GM23338 (cell line): ENCODE measurements at regions not wholly inside any gene's neighbourhood (a gene's known extent, or its start where the extent isn't known, plus 50 kb on each side); places are given as distances from the start of the nearest gene placed in this dataset.

Source experiments
- ATAC-seq: fragments of 200-7000 bp; cut with Tn5 transposase; 3 replicates; pipeline ENCODE4 v1.9.1; 2020
- DNase-seq: peaks from one replicate; pipeline ENCODE4 v3.0.0-alpha.2; 2015; ENCODE audit warnings: low spot score
- H2AFZ ChIP-seq: fragments of 200-600 bp; sonication (generic); 2 replicates; pipeline ENCODE4 v1.8.0; 2016; ENCODE audit warnings: antibody characterized with exemption, mild to moderate bottlenecking, moderate library complexity
- H3F3A ChIP-seq: fragments of 200-600 bp; sonication (generic); replicated peaks from 2 replicates; pipeline ENCODE4 v1.8.0; 2017; ENCODE audit warnings: antibody characterized with exemption, mixed run types, low read depth
- H3K27ac ChIP-seq: fragments of 200-600 bp; sonication (generic); 2 replicates; pipeline ENCODE4 v1.6.1; 2016; ENCODE audit warnings: low read depth
- H3K27me3 ChIP-seq: fragments of 200-600 bp; sonication (generic); 2 replicates; pipeline ENCODE4 v1.8.0; 2016; ENCODE audit warnings: mild to moderate bottlenecking, mixed run types, moderate library complexity; ENCODE audit not compliant: insufficient read depth
- H3K36me3 ChIP-seq: fragments of 200-600 bp; sonication (generic); 2 replicates; pipeline ENCODE4 v1.8.0; 2016; ENCODE audit warnings: mild to moderate bottlenecking; ENCODE audit not compliant: insufficient read depth
- H3K4me1 ChIP-seq: fragments of 200-600 bp; sonication (generic); 2 replicates; pipeline ENCODE4 v1.8.0; 2016; ENCODE audit warnings: mild to moderate bottlenecking, moderate library complexity; ENCODE audit not compliant: insufficient read depth
- H3K4me2 ChIP-seq: fragments of 200-600 bp; sonication (generic); 2 replicates; pipeline ENCODE4 v1.7.1; 2017; ENCODE audit warnings: mixed run types
- H3K4me3 ChIP-seq: fragments of 200-600 bp; sonication (generic); 2 replicates; pipeline ENCODE4 v1.6.1; 2016; ENCODE audit warnings: mixed run types
- H3K79me2 ChIP-seq: fragments of 200-600 bp; sonication (generic); replicated peaks from 2 replicates; pipeline ENCODE4 v1.8.0; 2017; ENCODE audit warnings: mild to moderate bottlenecking; ENCODE audit not compliant: insufficient read depth
- H3K9me2 ChIP-seq: fragments of 200-600 bp; sonication (generic); 2 replicates; pipeline ENCODE4 v1.8.0; 2017; ENCODE audit not compliant: insufficient read depth
- H4K20me1 ChIP-seq: fragments of 200-600 bp; sonication (generic); replicated peaks from 2 replicates; pipeline ENCODE4 v1.8.0; 2017; ENCODE audit warnings: mild to moderate bottlenecking; ENCODE audit not compliant: insufficient read depth
- H3K27ac Mint-ChIP-seq: 2 replicates; pipeline ENCODE4 v1.8.0; 2020; ENCODE audit warnings: inconsistent platforms, mild to moderate bottlenecking, moderate library complexity, mixed read lengths
- H3K27me3 Mint-ChIP-seq: 3 replicates; pipeline ENCODE4 v1.8.0; 2022; ENCODE audit warnings: low read depth, mild to moderate bottlenecking, moderate library complexity, mixed read lengths, inconsistent platforms; ENCODE audit not compliant: insufficient read depth, poor library complexity
- H3K36me3 Mint-ChIP-seq: 3 replicates; pipeline ENCODE4 v1.8.0; 2021; ENCODE audit warnings: low read depth, mild to moderate bottlenecking, inconsistent platforms, moderate library complexity, mixed read lengths
- H3K4me1 Mint-ChIP-seq: 3 replicates; pipeline ENCODE4 v1.8.0; 2020; ENCODE audit warnings: mild to moderate bottlenecking, inconsistent platforms, mixed read lengths
- H3K4me3 Mint-ChIP-seq: 3 replicates; pipeline ENCODE4 v1.8.0; 2021; ENCODE audit warnings: moderate library complexity, mild to moderate bottlenecking, inconsistent platforms, mixed read lengths
- H3K9me3 Mint-ChIP-seq: 3 replicates; pipeline ENCODE4 v1.8.0; 2020; ENCODE audit warnings: moderate library complexity, mild to moderate bottlenecking, inconsistent platforms, mixed read lengths
- EZH2phosphoT487 ChIP-seq: fragments of 200-600 bp; sonication (generic); IDR thresholded peaks from one replicate; pipeline ENCODE4 v1.8.1; 2018; ENCODE audit warnings: antibody characterized with exemption; ENCODE audit not compliant: unreplicated experiment
- JUNB ChIP-seq: IDR thresholded peaks from one replicate; pipeline ENCODE4 v1.6.1; 2016; ENCODE audit warnings: antibody characterized with exemption; ENCODE audit not compliant: unreplicated experiment
- NANOG ChIP-seq: IDR thresholded peaks from 2 replicates; pipeline ENCODE4 v1.6.1; 2016; ENCODE audit warnings: antibody characterized with exemption, borderline replicate concordance
- POLR2AphosphoS5 ChIP-seq: IDR thresholded peaks from 2 replicates; pipeline ENCODE4 v1.6.1; 2016; ENCODE audit warnings: antibody characterized with exemption, low read depth
- ZNF114 ChIP-seq: fragments of 250-450 bp; sonication (Bioruptor Pico); IDR thresholded peaks from 2 replicates; pipeline ENCODE4 v1.5.0; 2020; ENCODE audit warnings: mild to moderate bottlenecking, moderate library complexity
- ZNF331 ChIP-seq: fragments of 250-450 bp; sonication (Bioruptor Pico); IDR thresholded peaks from 2 replicates; pipeline ENCODE4 v1.5.0; 2020; ENCODE audit warnings: low read depth, mild to moderate bottlenecking, moderate library complexity
- ZNF462 ChIP-seq: fragments of 250-450 bp; sonication (Bioruptor Pico); IDR thresholded peaks from 2 replicates; pipeline ENCODE4 v1.5.0; 2020; ENCODE audit warnings: mild to moderate bottlenecking, moderate library complexity

GRCh38 chrX:39791691-39792090 is 306.1 kb downstream of the BCOR start (continued):
- TF ChIP-seq ZNF462 (CRISPR knock-in tag) = no peak
- TF ChIP-seq NANOG = no peak
- TF ChIP-seq JUNB = no peak
- TF ChIP-seq ZNF114 (CRISPR knock-in tag) = no peak
- TF ChIP-seq POLR2AphosphoS5 = no peak
- TF ChIP-seq EZH2phosphoT487 = no peak

- no peaks in the 10 kb centered on the region for H3K79me2 ChIP-seq
- H3K9me2 ChIP-seq = no peaks in the 10 kb centered on the region; the same call in 1 of the 2 replicates
- DNase-seq = no peak
- no peak overlapping the region for H3K4me3 ChIP-seq
- peaks cover 7% of the 10 kb centered on the region; the same call in 1 of the 2 replicates for H3K4me1 ChIP-seq
- no peaks in the 10 kb centered on the region for H3K36me3 ChIP-seq
- Mint-ChIP-seq H3K4me1 (no peaks in the 10 kb centered on the region), H3K9me3 (no peaks in the 10 kb centered on the region), H3K36me3 (no peaks in the 10 kb centered on the region), H3K27ac (no peak overlapping the region), H3K27me3 (peaks cover 3% of the 10 kb centered on the region), H3K4me3 (no peak overlapping the region)
- H3K4me2 ChIP-seq = no peak overlapping the region
- H3K27me3 ChIP-seq = no peaks in the 10 kb centered on the region
- no peaks in the 10 kb centered on the region for H3F3A ChIP-seq
- TF ChIP-seq ZNF462 (CRISPR knock-in tag) = no peak
- TF ChIP-seq EZH2phosphoT487 = no peak
- no peak for TF ChIP-seq JUNB
- TF ChIP-seq ZNF331 (CRISPR knock-in tag) = no peak
- ATAC-seq = no peak
- no peak overlapping the region for H3K27ac ChIP-seq
- H4K20me1 ChIP-seq = no peaks in the 10 kb centered on the region
- H2AFZ ChIP-seq = no peak overlapping the region
These were observed 302.2 kb downstream of the BCOR start for GRCh38 chrX:39795605-39796004.
